Osteoblast (primary cell): ENCODE measurements at regions not wholly inside any gene's neighbourhood (a gene's known extent, or its start where the extent isn't known, plus 50 kb on each side); places are given as distances from the start of the nearest gene placed in this dataset.
A peak's percentile ranks its signal among the peaks of the same experiment; 100 is the strongest.

Experiments used
- DNase-seq: peaks from one replicate; pipeline ENCODE4 v3.0.0; 2011; ENCODE audit warnings: low spot score, mixed read lengths; ENCODE audit not compliant: insufficient read length; ENCODE audit errors: missing footprints
- H2AFZ ChIP-seq: 2 replicates; pipeline ENCODE4 v1.6.0; 2011; ENCODE audit warnings: mild to moderate bottlenecking, low read length
- H3K27ac ChIP-seq: 2 replicates; pipeline ENCODE4 v1.5.1; 2011; ENCODE audit warnings: mild to moderate bottlenecking, low read depth, low read length, moderate library complexity
- H3K27me3 ChIP-seq: 2 replicates; pipeline ENCODE4 v1.6.0; 2012; ENCODE audit warnings: mild to moderate bottlenecking, control low read depth, inconsistent platforms, low read length, moderate library complexity; ENCODE audit not compliant: insufficient read depth
- H3K36me3 ChIP-seq: 2 replicates; pipeline ENCODE4 v1.5.1; 2011; ENCODE audit warnings: mild to moderate bottlenecking, low read length, control low read depth, moderate library complexity; ENCODE audit not compliant: insufficient read depth
- H3K4me1 ChIP-seq: 2 replicates; pipeline ENCODE4 v1.5.1; 2011; ENCODE audit warnings: mild to moderate bottlenecking, low read length, control low read depth, moderate library complexity; ENCODE audit not compliant: insufficient read depth
- H3K4me2 ChIP-seq: 2 replicates; pipeline ENCODE4 v1.6.0; 2011; ENCODE audit warnings: mild to moderate bottlenecking, low read length; ENCODE audit not compliant: insufficient read depth
- H3K4me3 ChIP-seq: fragments of 200-600 bp; sonication (generic); 3 replicates; pipeline ENCODE4 v1.5.1; 2012; ENCODE audit warnings: mild to moderate bottlenecking, low read length, inconsistent platforms; ENCODE audit not compliant: insufficient read depth
- H3K79me2 ChIP-seq: 2 replicates; pipeline ENCODE4 v1.6.0; 2012; ENCODE audit warnings: mild to moderate bottlenecking, low read length, control low read depth, inconsistent platforms; ENCODE audit not compliant: insufficient read depth
- H3K9me3 ChIP-seq: 2 replicates; pipeline ENCODE4 v1.5.1; 2011; ENCODE audit warnings: low read depth, low read length, control low read depth
- H4K20me1 ChIP-seq: 2 replicates; pipeline ENCODE4 v1.6.0; 2012; ENCODE audit warnings: mild to moderate bottlenecking, low read length, control low read depth; ENCODE audit not compliant: insufficient read depth
- TF ChIP-seq, protein P1 (sequence below): IDR thresholded peaks from 2 replicates; pipeline ENCODE4 v1.5.1; 2011; ENCODE audit warnings: mild to moderate bottlenecking, low read depth, low read length, moderate library complexity; ENCODE audit errors: extremely low read depth

DNA sequence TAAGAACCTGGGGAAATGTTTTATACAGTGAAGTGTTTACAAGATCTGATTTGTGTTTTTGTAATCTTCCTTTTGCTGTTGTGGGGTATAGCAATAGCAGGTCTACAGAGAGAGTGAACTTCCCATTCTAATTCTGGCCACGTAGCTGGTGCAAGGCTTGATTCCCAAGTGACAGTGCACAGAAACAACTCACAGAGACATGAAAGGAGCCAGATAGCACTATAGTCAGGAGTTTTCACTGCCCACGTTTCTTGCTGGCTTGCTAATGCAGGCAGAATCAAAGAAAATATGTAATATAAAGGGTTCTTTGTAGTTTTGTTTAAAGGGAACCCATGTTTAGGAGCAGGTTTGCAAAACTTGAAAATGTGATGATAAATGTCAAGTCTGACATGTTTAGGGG is 170.9 kb upstream of the IVNS1ABP start:
- Histone ChIP-seq H3K4me3 (no peak overlapping the region), H3K27ac (no peak overlapping the region), H3K27me3 (no peaks in the 10 kb centered on the region), H4K20me1 (no peaks in the 10 kb centered on the region), H3K79me2 (no peaks in the 10 kb centered on the region), H3K4me1 (peaks cover 7% of the 10 kb centered on the region), H3K36me3 (no peaks in the 10 kb centered on the region), H3K9me3 (no peaks in the 10 kb centered on the region), H2AFZ (no peak overlapping the region), H3K4me2 (no peak overlapping the region)
- no peak for DNase-seq
- TF ChIP-seq, protein P1, sequence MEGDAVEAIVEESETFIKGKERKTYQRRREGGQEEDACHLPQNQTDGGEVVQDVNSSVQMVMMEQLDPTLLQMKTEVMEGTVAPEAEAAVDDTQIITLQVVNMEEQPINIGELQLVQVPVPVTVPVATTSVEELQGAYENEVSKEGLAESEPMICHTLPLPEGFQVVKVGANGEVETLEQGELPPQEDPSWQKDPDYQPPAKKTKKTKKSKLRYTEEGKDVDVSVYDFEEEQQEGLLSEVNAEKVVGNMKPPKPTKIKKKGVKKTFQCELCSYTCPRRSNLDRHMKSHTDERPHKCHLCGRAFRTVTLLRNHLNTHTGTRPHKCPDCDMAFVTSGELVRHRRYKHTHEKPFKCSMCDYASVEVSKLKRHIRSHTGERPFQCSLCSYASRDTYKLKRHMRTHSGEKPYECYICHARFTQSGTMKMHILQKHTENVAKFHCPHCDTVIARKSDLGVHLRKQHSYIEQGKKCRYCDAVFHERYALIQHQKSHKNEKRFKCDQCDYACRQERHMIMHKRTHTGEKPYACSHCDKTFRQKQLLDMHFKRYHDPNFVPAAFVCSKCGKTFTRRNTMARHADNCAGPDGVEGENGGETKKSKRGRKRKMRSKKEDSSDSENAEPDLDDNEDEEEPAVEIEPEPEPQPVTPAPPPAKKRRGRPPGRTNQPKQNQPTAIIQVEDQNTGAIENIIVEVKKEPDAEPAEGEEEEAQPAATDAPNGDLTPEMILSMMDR: no peak

DNA sequence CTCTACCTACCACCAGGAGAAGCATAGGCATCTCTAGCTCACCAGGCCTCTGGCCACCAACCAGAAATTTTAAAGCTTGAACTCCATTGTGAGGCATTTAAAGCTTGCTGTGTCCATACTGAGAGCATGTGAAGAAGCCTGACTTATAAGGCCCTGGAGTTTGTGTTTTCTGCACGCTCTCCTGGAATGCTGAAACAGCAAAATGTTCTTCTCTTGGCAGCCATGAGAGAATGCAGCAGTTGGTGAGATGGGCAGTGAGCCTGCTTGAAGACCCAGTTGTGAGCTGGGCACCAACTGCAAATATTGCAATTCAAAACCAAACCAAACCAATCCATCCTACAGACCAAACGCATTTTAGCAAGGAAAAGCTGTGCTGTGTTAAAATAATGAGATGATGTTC is 170.0 kb upstream of the IVNS1ABP start:
- Histone ChIP-seq H4K20me1 (no peaks in the 10 kb centered on the region), H3K27me3 (no peaks in the 10 kb centered on the region), H3K79me2 (no peaks in the 10 kb centered on the region), H3K4me1 (peaks cover 7% of the 10 kb centered on the region), H3K36me3 (no peaks in the 10 kb centered on the region), H2AFZ (no peak overlapping the region), H3K27ac (no peak overlapping the region), H3K4me3 (no peak overlapping the region), H3K4me2 (no peak overlapping the region), H3K9me3 (no peaks in the 10 kb centered on the region)
- DNase-seq: no peak
- TF ChIP-seq, protein P1: no peak

DNA sequence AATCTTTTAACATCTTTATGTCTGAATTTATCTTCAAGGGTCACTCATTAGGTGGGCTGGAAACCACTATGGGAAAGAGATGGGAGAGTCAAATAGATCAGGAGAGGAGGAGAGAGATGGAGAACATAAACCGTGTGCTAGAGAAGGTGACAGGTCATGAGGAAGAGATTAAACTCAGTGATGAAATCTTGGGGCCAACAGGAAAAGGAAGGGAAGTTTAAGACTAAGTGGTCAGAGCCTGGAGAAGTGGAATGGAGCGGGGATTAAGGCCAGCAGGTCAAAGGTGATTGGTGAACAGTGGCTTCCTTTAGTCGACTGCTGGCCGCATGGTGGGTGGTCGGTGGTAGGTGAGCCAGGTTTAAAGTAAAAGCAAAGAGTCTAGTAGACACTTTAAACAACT is 169.3 kb upstream of the IVNS1ABP start:
- Histone ChIP-seq H3K4me3 (no peak overlapping the region), H3K4me2 (no peak overlapping the region), H3K27ac (no peak overlapping the region), H3K4me1 (peaks cover 7% of the 10 kb centered on the region), H3K36me3 (no peaks in the 10 kb centered on the region), H4K20me1 (no peaks in the 10 kb centered on the region), H3K9me3 (no peaks in the 10 kb centered on the region), H3K27me3 (no peaks in the 10 kb centered on the region), H2AFZ (no peak overlapping the region), H3K79me2 (no peaks in the 10 kb centered on the region)
- no peak for DNase-seq
- TF ChIP-seq, protein P1: no peak

DNA sequence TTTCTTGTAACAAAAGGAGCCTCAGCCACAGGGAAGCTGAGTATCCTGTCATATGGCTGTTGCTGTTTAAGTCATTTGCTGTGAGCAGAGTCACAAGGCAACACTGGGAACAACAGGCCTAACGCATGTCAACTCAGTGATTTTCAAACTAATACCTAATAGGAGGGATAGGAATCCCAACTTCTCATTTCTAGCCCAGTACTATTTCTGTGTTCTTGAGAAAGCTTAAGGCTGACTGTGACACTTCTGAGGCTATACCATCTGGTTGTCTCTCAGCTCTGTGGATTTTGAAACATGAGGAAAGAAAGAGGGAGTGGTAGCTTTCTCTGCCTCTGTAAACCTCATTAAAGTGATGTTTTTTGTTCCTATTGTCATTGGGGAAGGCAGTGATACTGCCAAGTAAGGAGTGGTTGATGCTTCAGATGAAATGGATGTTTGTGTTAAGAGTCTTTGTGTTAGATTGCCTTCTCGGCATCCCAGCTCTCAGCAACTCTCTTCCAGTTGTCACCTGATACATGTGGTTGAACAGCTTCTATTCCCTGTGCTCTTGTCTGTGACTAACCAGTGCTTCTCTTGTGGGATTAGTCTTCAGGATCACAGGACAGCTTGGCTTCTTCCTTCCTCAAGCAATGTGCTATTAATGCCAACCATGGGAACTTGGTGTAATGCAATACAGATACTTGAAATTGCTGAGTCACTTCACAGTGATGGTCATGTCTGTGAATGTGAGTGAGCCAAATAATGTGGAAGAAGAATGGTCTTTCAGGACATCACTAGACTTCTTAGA is 166.8 kb upstream of the IVNS1ABP start:
- Histone ChIP-seq H3K4me3 (no peak overlapping the region), H2AFZ (peak overlapping the region; percentile 63), H3K36me3 (no peaks in the 10 kb centered on the region), H3K79me2 (no peaks in the 10 kb centered on the region), H4K20me1 (no peaks in the 10 kb centered on the region), H3K27ac (peak overlapping the region; percentile 76), H3K4me1 (peaks cover 7% of the 10 kb centered on the region), H3K9me3 (no peaks in the 10 kb centered on the region), H3K27me3 (no peaks in the 10 kb centered on the region), H3K4me2 (no peak overlapping the region)
- TF ChIP-seq, protein P1: no peak
- peak; percentile 79 for DNase-seq
